MM.1S (cell line): ENCODE measurements at regions not wholly inside any gene's neighbourhood (a gene's known extent, or its start where the extent isn't known, plus 50 kb on each side); places are given as distances from the start of the nearest gene placed in this dataset.

Source experiments
- EZH2 ChIP-seq: fragments of 300-600 bp; sonication (generic); optimal IDR thresholded peaks from 2 replicates; pipeline ENCODE3; 2017; ENCODE audit warnings: low read depth, mild to moderate bottlenecking, antibody characterized with exemption, low read length, mixed read lengths
- EZH2phosphoT487 ChIP-seq: fragments of 300-600 bp; sonication (generic); IDR thresholded peaks from 2 replicates; pipeline ENCODE4 v1.6.1; 2018; ENCODE audit warnings: antibody characterized with exemption, low read length
- TF ChIP-seq, protein P1 (sequence below): fragments of 300-600 bp; sonication (generic); IDR thresholded peaks from 2 replicates; pipeline ENCODE4 v1.5.1; 2016; ENCODE audit warnings: antibody characterized with exemption, low read length, mixed read lengths

DNA sequence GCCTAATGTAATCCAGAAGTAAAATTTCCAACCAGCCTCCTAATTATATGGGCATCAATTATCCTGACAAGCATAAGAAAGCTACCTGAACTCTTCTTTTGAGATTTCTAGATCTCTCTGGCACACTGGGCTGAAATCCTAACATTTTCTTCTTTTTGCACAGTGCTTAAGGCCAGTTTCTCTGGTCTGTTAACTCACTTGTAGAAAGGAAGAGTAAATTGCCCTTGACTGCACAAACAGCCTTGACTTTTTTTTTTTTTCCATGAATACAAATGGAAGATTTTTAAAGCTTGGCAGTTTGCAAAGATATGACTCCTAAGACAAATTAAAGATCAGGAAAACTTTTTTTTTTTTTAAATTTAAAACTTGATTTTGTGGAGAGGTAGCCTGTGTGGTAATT is 291.2 kb upstream of the MON1B start:
- TF ChIP-seq, protein P1, sequence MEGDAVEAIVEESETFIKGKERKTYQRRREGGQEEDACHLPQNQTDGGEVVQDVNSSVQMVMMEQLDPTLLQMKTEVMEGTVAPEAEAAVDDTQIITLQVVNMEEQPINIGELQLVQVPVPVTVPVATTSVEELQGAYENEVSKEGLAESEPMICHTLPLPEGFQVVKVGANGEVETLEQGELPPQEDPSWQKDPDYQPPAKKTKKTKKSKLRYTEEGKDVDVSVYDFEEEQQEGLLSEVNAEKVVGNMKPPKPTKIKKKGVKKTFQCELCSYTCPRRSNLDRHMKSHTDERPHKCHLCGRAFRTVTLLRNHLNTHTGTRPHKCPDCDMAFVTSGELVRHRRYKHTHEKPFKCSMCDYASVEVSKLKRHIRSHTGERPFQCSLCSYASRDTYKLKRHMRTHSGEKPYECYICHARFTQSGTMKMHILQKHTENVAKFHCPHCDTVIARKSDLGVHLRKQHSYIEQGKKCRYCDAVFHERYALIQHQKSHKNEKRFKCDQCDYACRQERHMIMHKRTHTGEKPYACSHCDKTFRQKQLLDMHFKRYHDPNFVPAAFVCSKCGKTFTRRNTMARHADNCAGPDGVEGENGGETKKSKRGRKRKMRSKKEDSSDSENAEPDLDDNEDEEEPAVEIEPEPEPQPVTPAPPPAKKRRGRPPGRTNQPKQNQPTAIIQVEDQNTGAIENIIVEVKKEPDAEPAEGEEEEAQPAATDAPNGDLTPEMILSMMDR, result no peak
- no peak for TF ChIP-seq EZH2
- no peak for TF ChIP-seq EZH2phosphoT487
